Caco-2 (cell line): ENCODE measurements at regions not wholly inside any gene's neighbourhood (a gene's known extent, or its start where the extent isn't known, plus 50 kb on each side); places are given as distances from the start of the nearest gene placed in this dataset.
A peak's percentile ranks its signal among the peaks of the same experiment; 100 is the strongest.

Source experiments
- BruUV-seq: library from RNA; stranded (reverse); fragments of 400-500 nt; replicated peaks from 2 replicates; lab custom pipeline; 2021; lab: Mats Ljungman, UMichigan
- CTCF ChIA-PET: fragments of 300-600 bp; sonication (Branson Sonifier 250); formaldehyde crosslinking; loops from one replicate; lab custom pipeline; 2022; ENCODE audit warnings: antibody characterized with exemption; lab: Charles Lee
- POLR2A ChIA-PET: fragments of 300-600 bp; sonication (Branson Sonifier 250); formaldehyde crosslinking; loops from one replicate; lab custom pipeline; 2022; ENCODE audit warnings: antibody characterized with exemption; lab: Charles Lee
- DNase-seq, 2 experiments: peaks; one replicate each; pipeline versions ENCODE4 v3.0.0 to v3.0.0-alpha.2; 2020 to 2022
- H3K27me3 ChIP-seq: replicated peaks from 2 replicates; pipeline ENCODE4 v1.6.0; 2011; ENCODE audit warnings: low read length; ENCODE audit not compliant: control insufficient read depth, insufficient read depth
- H3K36me3 ChIP-seq: 2 replicates; pipeline ENCODE4 v1.5.1; 2011; ENCODE audit warnings: low read length; ENCODE audit not compliant: control insufficient read depth, insufficient read depth
- H3K4me1 ChIP-seq: fragments of 250-450 bp; sonication (Bioruptor Pico); 2 replicates; pipeline ENCODE4 v1.5.1; 2020; ENCODE audit warnings: mild to moderate bottlenecking
- H3K4me3 ChIP-seq: 2 replicates; pipeline ENCODE4 v1.5.1; 2011; ENCODE audit warnings: low read depth, mild to moderate bottlenecking, control low read depth, low read length
- H3K9me3 ChIP-seq: fragments of 250-450 bp; sonication (Bioruptor Pico); 2 replicates; pipeline ENCODE4 v1.5.1; 2020; ENCODE audit warnings: mild to moderate bottlenecking, moderate library complexity
- H3K27ac Mint-ChIP-seq: one replicate; pipeline ENCODE4 v1.8.0; 2022; ENCODE audit warnings: mixed read lengths; ENCODE audit not compliant: unreplicated experiment
- H3K27me3 Mint-ChIP-seq: one replicate; pipeline ENCODE4 v1.8.0; 2022; ENCODE audit warnings: mixed read lengths; ENCODE audit not compliant: insufficient read depth, unreplicated experiment
- H3K36me3 Mint-ChIP-seq: one replicate; pipeline ENCODE4 v1.8.0; 2022; ENCODE audit warnings: mild to moderate bottlenecking, mixed read lengths; ENCODE audit not compliant: insufficient read depth, unreplicated experiment
- H3K4me1 Mint-ChIP-seq: one replicate; pipeline ENCODE4 v1.8.0; 2022; ENCODE audit warnings: low read depth, mixed read lengths; ENCODE audit not compliant: unreplicated experiment
- H3K4me3 Mint-ChIP-seq: one replicate; pipeline ENCODE4 v1.8.0; 2022; ENCODE audit warnings: mild to moderate bottlenecking, moderate library complexity, mixed read lengths; ENCODE audit not compliant: unreplicated experiment
- H3K9me3 Mint-ChIP-seq: one replicate; pipeline ENCODE4 v1.8.0; 2022; ENCODE audit warnings: mixed read lengths; ENCODE audit not compliant: unreplicated experiment
- CTCF ChIP-seq, 2 experiments: fragments of 200-600 bp in 1 of 2; IDR thresholded peaks; 1 replicate in 1 of 2; 2 replicates in 1 of 2; pipeline versions ENCODE4 v1.5.1 to v1.8.0; 2011 to 2022; ENCODE audit warnings: antibody characterized with exemption in 1 of 2, control low read depth in 1 of 2, inconsistent platforms in 1 of 2, low read depth in 1 of 2, low read length in 1 of 2, mild to moderate bottlenecking in 1 of 2, moderate library complexity in 1 of 2; ENCODE audit not compliant: insufficient read depth in 1 of 2, severe bottlenecking in 1 of 2, unreplicated experiment in 1 of 2
- intact Hi-C: fragments of 100-400 bp; cut with micrococcal nuclease; formaldehyde crosslinking; loops from one replicate; pipeline ENCODE4 v1.10.0; 2022; ENCODE audit not compliant: unreplicated experiment

GRCh38 chr10:3639546-3639945 lies 145.5 kb downstream of the KLF6 start:
- POLR2A ChIA-PET = no interaction called here
- intact Hi-C loops = no loop called here
- no peak overlapping the region for H3K27ac Mint-ChIP-seq

GRCh38 chr10:3636356-3637181 lies 148.4 kb downstream of the KLF6 start:
- Mint-ChIP-seq H3K9me3 (no peaks in the 10 kb centered on the region), H3K27me3 (no peaks in the 10 kb centered on the region), H3K36me3 (no peaks in the 10 kb centered on the region), H3K4me3 (no peak overlapping the region), H3K27ac (peak overlapping the region; percentile 60), H3K4me1 (peaks cover 13% of the 10 kb centered on the region)
- Histone ChIP-seq H3K36me3 (no peaks in the 10 kb centered on the region), H3K4me3 (no peak overlapping the region), H3K9me3 (no peaks in the 10 kb centered on the region), H3K27me3 (no peaks in the 10 kb centered on the region), H3K4me1 (no peaks in the 10 kb centered on the region)
- intact Hi-C loops = no loop called here
- no peak for DNase-seq
- BruUV-seq = no TSS peak
- ChIA-PET POLR2A (no interaction called here), CTCF (no interaction called here)
- TF ChIP-seq CTCF (IDR thresholded peaks at IDR 0.05; ENCODE audit: insufficient read depth in 1 of 2, low read depth in 1 of 2, low read length in 1 of 2, severe bottlenecking in 1 of 2, unreplicated experiment in 1 of 2) = no peak

More at GRCh38 chr10:3639546-3639945, 145.5 kb downstream of the KLF6 start:
- Mint-ChIP-seq H3K36me3 (no peaks in the 10 kb centered on the region), H3K4me1 (peaks cover 13% of the 10 kb centered on the region), H3K27me3 (no peaks in the 10 kb centered on the region), H3K4me3 (no peak overlapping the region), H3K9me3 (no peaks in the 10 kb centered on the region)
- no TSS peak for BruUV-seq
- CTCF ChIA-PET = no interaction called here
- H3K27me3 ChIP-seq = no peaks in the 10 kb centered on the region
- no peak overlapping the region for H3K4me3 ChIP-seq
- H3K9me3 ChIP-seq = no peaks in the 10 kb centered on the region
- H3K36me3 ChIP-seq = no peaks in the 10 kb centered on the region
- TF ChIP-seq CTCF (IDR thresholded peaks at IDR 0.05; ENCODE audit: insufficient read depth in 1 of 2, low read depth in 1 of 2, low read length in 1 of 2, severe bottlenecking in 1 of 2, unreplicated experiment in 1 of 2) = no peak
- H3K4me1 ChIP-seq = no peaks in the 10 kb centered on the region
- DNase-seq = no peak

- no peak for DNase-seq
- ChIA-PET CTCF (no interaction called here), POLR2A (no interaction called here)
- no peak overlapping the region for H3K4me3 Mint-ChIP-seq
- H3K9me3 Mint-ChIP-seq = no peaks in the 10 kb centered on the region
- no peaks in the 10 kb centered on the region for H3K36me3 ChIP-seq
- BruUV-seq = no TSS peak
- peaks cover 13% of the 10 kb centered on the region for H3K4me1 Mint-ChIP-seq
- H3K4me3 ChIP-seq = no peak overlapping the region
- no peaks in the 10 kb centered on the region for H3K4me1 ChIP-seq
- H3K27me3 ChIP-seq = no peaks in the 10 kb centered on the region
- no peaks in the 10 kb centered on the region for H3K27me3 Mint-ChIP-seq
- no peaks in the 10 kb centered on the region for H3K9me3 ChIP-seq
- no peaks in the 10 kb centered on the region for H3K36me3 Mint-ChIP-seq
- no peak for TF ChIP-seq CTCF (IDR thresholded peaks at IDR 0.05; ENCODE audit: insufficient read depth in 1 of 2, low read depth in 1 of 2, low read length in 1 of 2, severe bottlenecking in 1 of 2, unreplicated experiment in 1 of 2)
- H3K27ac Mint-ChIP-seq = peak overlapping the region; percentile 31
- intact Hi-C loops = no loop called here
These were observed 149.3 kb downstream of the KLF6 start for GRCh38 chr10:3635697-3636096.
